GM18499 (cell line): ENCODE measurements at regions not wholly inside any gene's neighbourhood (a gene's known extent, or its start where the extent isn't known, plus 50 kb on each side); places are given as distances from the start of the nearest gene placed in this dataset.

Experiments used
- ATAC-seq: cut with Tn5 transposase; IDR thresholded peaks from one replicate; pipeline ENCODE4 v1.9.1; 2021; ENCODE audit warnings: moderate number of reproducible peaks; ENCODE audit not compliant: insufficient read depth, unreplicated experiment

DNA sequence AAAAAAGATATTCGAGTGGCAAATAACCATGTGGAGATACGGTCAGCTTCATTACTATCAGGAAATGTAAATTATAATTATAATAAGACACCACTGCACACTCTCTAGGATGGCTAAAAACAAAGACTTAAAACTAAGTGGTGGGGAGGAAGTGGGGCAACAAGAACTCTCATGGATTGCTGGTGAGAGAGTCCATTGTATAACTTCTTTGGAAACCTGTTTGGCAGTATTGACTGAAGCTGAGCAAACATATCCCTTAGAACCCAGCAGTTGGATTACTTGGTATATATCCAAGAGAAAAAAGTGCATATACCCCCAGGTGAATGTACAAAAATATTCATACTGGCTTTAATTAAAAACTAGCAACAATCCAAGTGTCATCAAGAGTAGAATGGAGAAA is 133.7 kb upstream of the CTBP2 start:
- no peak for ATAC-seq

DNA sequence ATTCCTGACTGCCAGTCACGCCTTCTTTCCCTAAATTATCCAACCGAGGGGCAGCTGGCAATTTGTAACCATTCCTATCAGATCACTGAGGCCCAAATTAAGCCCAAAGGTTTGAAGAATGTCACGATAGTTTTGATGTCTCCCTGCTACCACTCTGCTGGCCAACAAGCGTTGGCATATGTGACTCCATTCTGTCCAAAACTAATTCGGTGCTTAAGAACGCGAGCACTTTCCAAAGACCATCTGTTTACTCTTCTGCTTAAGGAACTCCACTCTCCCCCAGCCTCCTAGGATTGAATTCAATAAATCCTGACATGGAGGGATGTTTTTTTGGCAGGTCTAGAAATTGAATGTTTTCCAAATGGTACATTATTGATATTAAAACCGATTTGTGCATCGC is 131.5 kb upstream of the CTBP2 start:
- ATAC-seq, result no peak

DNA sequence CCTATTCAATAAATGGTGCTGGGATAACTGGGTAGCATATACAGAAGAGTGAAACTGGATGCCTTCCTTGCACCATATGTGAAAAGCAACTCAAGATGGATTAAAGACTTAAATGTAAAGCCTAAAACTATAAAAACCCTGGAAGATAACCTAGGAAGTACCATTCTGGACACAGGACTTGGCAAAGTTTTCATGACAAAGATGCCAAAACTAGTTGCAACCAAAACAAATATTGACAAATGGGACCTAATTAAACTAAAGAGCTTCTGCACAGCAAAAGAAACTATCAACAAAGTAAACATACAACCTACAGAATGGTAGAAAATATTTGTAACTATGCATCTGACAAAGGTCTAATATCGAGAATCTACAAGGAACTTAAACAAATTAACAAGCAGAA is 129.1 kb upstream of the CTBP2 start:
- ATAC-seq, result no peak

DNA sequence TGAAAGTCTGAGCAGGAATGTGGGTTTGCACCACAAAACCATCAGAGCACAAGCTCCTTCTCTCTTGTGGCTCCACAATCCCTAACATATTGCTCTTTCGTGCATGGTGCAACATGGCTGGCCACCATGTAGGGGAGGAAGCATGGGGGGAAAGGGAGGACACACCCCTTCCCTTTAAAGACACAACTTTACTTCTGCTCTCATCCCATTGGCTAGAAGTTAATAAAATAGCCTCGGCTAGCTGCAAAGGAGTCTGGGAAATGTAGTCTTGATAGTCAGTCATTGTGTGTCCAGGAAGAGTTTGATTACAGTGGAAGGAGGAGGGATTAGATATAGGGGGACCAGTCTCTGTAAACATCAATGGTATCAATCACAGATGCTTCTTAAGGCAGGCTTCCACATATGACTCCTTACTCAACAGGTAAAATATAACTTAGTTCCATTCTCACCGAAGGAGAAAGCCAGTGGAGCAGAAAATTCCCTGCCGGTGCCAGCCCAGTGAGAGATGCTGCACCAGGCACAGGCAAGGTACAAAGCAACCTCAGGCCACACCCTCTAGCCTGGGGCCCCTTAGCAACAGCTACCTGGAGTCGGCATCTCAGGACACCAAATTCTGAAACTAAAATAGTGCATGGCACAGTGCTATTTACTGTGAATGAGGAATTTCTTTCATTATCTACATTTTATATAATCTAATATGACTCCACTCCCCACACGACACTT is 124.7 kb upstream of the CTBP2 start:
- ATAC-seq, result no peak

DNA sequence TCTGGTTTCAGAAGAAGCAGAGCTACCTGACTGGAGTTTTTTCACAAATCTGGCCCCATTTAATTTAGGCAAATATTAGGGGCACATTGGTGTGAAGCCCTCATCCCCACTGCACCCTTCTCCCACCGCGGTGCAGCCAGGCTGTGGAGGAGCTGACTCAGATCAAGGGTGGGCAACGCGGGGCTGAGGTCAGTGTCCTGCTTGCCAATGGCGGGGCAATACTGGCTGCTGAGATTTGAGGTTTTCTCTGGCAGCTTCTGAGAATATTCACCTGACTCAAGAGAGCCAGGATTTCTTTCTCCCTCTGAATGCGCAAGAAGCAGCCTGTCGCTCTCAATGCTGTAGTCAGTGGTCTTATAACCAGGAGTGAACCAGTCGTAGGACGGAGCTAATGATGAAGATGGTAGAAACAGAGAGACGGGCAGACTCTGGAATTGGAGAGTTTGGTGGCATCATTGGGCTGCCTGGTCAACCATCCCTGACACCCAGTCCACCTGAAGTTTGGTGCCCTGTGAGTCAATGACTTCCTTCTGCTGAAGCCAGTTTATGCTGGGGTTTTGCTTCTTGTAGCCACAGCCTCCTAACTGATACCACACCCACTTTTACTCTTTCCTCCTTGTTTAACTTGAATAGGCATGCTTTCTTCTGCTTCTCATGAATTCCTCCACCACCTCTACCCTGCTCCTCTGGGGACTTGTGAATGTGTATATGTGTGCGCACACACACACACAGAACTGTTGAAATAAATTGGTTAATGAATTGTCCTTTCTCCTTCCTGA is 123.7 kb upstream of the CTBP2 start:
- ATAC-seq, result no peak

- ATAC-seq, result no peak
These were observed 123.0 kb upstream of the CTBP2 start for GRCh38 chr10:125283191-125283835.

DNA sequence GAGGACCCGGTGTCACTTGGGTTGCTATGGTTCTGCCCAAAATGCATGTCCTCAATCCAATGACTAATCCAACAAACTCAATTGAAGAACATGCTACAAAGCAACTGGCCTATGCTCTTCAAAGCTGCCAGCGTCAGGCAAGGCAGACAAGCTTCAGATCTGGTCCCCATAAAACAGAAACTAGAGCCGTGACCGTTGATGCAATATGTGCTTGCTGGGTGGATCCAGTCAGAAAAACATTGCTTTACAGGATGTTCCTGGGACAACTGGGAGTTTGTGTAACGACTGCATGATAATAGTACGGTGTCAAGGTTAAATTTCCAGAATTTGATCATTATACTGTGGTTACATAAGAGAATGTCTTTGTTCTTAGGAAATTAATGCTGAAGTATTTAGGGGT is 120.7 kb upstream of the CTBP2 start:
- ATAC-seq, result no peak

- no peak for ATAC-seq
These were observed 115.8 kb upstream of the CTBP2 start for GRCh38 chr10:125276133-125276532.

DNA sequence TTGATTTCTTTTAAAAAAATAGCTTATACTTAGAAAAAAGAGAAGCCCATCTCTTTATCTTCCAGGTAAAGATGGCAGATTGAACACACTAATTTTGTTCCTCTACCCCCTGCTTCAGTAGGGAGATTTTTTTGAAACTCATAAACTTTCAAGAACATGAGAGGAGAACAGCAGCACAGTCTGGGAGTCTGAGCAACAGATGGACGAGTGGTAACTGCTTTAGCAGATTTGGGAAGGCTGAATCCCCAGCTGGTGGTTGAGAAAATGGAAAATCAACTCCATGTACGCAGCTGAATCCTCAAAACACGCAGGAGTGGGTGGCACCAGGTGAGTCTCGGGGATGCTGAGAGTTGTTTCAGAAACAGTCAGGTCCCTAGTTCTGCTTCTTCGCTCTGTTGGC is 114.6 kb upstream of the CTBP2 start:
- no peak for ATAC-seq

- ATAC-seq, result no peak
These were observed 112.7 kb upstream of the CTBP2 start for GRCh38 chr10:125273023-125273422.

- ATAC-seq, result no peak
These were observed 109.4 kb upstream of the CTBP2 start for GRCh38 chr10:125269716-125270115.

GRCh38 chr10:125266966-125267365 is 106.6 kb upstream of the CTBP2 start:
- ATAC-seq, result no peak

DNA sequence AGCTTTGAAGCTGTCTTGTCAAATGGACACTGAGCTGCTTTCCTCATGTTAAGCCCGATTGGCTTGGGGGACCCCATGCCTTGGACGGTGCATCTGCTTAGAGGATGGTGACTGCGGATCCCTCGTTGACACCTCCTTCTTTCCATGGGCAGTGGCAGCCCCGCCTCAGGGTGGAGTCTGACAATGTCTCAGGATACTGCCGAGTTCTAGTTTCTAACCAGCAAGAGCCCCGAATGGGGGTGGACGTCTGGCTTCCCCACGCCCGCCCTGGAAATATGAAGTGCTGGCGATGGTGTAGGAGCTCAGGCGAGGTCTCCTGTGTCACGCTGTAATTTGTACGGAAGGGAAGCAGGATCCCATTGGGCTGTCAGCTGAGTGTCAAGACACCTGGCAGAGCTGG is 106.2 kb upstream of the CTBP2 start:
- no peak for ATAC-seq

- no peak for ATAC-seq
These were observed 105.2 kb upstream of the CTBP2 start for GRCh38 chr10:125265579-125265955.

GRCh38 chr10:125264757-125265578 is 104.6 kb upstream of the CTBP2 start:
- no peak for ATAC-seq

GRCh38 chr10:125264091-125264490 is 103.7 kb upstream of the CTBP2 start:
- no peak for ATAC-seq

- ATAC-seq, result no peak
These were observed 103.2 kb upstream of the CTBP2 start for GRCh38 chr10:125263551-125263950.

- no peak for ATAC-seq
These were observed 102.6 kb upstream of the CTBP2 start for GRCh38 chr10:125262920-125263319.

GRCh38 chr10:125262409-125262808 is 102.0 kb upstream of the CTBP2 start:
- ATAC-seq, result no peak

- ATAC-seq, result no peak
These were observed 101.3 kb upstream of the CTBP2 start for GRCh38 chr10:125261491-125262186.
